Stimulated activated CD4-positive, alpha-beta T cell treated with anti-CD3 and anti-CD28 coated beads, Interleukin-4, amount 100 ng/mL, for 24 hours (primary cell): ENCODE measurements at regions not wholly inside any gene's neighbourhood (a gene's known extent, or its start where the extent isn't known, plus 50 kb on each side); places are given as distances from the start of the nearest gene placed in this dataset.
A peak's percentile ranks its signal among the peaks of the same experiment; 100 is the strongest.

Experiments used
- DNase-seq: peaks from one replicate; pipeline ENCODE4 v3.0.0-alpha.2; 2020

DNA sequence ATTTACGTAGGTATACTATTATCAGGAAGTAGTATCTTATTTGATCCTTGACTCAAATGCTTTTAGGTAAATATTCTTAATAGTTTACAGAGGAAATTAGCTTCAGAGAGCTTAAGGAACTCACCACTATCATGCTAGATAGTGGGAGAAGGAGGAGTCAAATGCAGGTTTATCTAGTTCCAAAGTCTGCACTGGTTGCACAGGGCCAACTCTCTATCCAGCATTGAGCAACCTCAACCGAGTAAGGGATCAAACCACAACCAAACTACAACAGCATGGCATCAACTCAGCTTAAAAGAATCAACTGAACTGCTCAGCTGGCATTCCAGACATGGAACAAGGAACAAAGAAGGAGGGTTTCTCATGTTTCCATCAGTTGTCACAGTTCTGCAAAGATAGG, 306.0 kb downstream of the MAF start:
- DNase-seq: no peak

DNA sequence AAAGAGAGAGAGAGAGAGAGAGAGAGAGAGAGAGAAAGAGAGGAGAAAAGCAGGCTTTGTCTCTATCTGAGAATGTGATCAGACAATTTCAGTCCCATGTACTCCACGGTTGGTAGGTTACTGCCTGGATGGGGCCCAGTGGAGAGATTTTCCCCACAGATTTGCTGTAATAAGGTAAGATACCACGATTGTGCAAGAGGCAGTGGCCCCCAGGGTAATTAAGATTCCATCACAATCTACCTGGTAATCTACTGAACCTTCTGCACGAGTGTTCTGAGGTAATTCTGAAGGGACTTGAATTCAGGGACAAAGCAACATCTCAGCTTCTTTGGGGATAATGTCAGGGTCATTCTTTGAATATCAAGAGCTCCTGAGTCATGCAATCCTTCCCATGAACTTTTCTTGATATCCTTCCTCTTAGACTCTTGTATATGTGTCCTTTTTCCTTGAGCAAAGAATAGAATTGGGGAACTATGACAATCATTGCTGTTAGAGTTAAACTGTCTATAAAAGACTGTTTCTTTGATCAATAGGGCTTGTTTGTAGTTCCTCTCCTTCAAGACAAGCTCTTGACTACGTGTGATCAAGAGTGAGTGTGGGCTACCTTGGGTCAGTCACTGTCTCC, 306.6 kb downstream of the MAF start:
- DNase-seq: no peak

DNA sequence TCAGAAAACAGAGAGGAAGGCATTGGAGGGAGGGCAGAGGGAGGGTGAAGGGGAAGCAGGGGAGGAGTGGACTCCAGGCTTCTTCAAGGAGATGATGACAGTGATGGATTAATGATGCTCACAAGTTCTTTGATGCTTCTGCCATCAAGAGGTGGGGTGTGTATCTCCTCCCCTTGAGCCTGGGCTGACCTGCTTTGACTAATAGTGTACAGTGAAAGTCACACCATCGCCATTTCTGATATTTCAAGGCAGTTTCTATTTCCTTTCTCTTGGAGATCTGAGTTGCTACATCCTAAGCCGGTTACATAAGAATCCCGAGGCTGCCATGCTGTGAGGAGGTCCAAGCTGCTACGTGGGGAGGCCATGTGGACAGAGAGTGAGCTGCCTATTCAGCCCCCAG, 312.5 kb downstream of the MAF start:
- DNase-seq: peak; percentile 14

DNA sequence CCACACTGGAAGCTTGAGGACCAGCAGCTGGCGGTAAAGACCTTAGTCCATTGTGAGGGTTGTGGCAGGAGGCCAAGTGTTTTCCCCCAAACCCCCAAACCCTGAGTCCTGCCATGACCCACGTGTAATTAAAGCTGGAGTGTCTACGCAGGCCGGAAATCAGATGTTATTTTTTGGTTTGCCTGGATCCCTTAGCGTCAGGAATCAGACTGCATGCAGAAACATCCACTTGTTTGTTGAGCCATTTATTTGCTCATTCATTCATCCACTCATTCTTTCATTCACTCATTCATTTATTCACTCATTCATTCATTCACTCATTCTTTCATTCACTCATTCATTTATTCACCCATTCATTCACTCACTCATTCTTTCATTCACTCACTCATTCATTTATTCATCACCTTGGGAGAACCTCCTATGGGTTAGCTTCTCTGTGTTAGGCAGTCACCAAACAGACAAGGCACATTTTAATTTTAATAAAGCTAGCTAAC, 313.1 kb downstream of the MAF start:
- DNase-seq: no peak

DNA sequence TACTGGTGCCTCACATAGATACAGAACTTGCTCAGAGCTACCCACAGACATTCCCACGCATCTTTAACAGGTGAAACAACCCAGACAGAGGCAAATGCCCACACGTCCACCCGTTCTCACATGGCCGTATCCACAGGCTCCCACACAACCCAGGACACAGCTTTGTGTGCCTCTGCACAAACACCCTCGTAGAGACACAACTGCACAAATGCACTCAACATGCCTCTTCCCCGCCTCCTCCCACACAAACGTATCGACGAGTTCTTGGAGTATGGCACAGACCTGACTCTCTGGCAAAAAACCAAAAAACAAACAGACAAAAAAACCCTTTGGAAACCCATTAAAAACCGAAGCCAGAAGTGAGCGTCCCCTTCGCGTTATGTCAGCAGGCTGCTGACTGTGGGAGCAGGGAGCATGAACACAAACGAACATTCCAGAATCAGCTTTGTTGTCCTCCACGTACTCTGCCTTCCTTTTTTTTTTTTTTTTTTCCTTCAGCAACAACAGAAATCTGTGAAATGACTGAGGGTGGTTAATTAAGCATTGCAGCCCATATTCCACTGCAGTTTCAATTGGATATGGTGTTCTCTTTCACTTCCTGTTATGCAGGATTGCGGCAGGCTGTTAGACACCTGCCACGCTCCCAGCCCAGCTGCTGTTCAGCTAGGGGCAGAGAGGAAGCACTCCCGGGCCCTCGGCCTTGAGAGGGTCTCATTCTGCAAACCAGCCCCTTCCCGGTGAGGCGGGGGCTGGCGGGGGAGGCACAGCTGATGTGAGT, 313.7 kb downstream of the MAF start:
- DNase-seq: peak; percentile 40

DNA sequence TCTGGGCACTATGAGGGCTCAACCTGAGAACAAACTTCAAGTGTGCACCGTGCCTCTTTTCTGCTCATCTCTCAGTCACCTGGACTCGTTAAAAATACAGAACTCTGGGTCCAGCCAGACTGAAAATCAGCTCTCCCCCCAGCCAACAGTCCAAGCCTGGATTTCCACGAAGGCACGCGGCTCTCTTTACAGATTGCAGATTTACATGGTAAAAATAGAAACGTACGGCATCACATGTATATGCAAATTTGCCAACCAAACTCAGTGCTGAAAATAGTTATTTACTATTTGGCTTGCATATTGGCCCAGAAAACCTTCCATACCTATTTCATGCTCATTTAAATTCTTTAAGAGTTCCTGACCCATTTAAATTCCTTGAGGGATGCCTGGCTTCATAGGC, 315.8 kb downstream of the MAF start:
- DNase-seq: no peak

DNA sequence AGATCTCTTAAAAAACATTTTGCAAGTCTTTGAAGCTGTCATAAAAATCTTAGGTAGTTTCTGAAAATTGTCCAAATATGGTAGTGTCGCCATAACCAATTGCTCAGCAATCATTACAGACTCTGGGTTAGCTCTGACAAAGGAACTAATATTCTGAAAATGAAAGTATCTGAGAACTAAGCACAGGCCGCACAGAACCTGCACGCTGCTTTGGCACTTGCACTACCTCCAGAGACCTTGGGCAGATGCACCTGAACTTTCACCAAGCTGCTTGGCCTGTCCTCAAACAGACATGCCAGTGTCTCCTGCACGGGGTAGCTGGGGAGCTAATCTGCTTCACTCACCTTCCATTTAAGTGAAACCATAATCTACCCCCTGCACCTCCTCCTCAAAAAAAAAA, 317.0 kb downstream of the MAF start:
- DNase-seq: peak; percentile 36

DNA sequence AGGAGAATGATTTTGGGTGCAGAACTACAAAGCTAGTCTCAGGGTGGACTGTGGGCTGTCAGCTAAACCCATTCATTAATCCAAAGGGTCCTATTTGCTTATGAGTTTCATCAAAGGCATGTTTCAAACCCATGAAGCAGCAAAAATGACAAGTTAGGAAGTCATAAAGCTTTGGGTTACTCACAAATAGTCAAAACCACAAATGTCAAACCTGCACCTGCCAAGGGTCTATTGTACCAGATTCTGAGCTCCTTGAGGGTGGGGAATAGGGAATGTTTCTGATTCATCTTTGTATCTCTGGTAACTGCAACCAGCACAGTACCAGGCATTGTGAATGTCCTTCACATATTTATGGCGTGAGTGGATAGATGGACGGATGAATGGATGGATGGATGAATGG, 317.7 kb downstream of the MAF start:
- DNase-seq: peak; percentile 16

DNA sequence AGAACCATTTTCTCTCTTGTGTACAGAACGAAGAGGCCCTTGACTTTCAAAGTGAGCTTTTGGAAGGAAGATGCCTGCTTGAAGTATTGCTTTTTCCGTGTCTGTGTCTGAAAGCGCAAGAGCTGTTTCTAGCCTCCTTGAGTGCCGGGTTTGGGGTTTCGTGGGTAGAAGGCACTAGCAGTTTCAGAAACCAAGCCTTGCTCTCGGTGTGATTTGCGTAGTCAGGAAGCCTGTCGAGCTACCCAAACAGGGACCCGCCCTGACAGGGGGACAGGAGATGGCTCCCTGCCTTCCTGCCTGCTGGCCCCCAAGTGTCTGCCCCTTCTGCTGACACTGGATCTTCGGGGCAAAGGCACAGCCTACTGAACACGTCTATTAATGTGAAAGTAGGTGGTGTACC, 322.0 kb downstream of the MAF start:
- DNase-seq: peak; percentile 75

DNA sequence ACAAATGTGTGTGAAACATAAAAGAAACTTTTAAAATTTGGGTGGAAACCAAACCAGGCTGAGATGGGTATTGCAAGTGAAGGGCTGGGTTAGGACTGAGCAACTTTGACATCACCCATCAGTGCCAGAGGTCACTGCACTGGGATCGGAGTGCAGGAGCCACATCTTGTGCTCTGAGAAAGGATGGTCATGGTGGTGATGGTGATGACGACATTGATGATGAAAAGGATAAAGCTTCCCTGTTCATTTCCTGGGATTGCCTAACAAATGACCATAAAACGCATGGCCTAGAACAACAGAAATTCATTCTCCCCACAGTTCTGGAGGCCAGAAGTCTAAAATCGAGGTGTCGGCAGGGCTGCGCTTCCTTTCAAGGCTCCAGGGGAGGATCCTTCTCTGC, 324.0 kb downstream of the MAF start:
- no peak for DNase-seq

DNA sequence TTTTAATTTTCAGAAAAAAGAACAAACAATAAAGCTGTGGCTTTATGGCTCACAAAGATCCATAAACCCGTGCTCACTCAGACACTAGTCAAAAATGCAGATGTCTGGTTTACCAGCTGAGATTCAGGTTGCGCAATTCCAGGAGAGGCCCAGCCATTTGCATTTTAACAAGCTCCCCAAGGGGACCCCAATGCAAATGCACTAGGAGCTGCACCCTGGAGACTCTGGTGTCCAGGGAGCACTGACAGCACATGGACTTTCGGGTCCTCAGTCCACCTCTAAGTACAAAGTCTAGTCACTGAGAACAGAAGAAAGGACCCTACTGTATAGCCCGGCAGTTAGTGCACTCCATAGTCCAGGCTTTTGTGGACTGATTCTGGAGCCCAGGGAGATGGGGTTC, 326.3 kb downstream of the MAF start:
- DNase-seq: no peak

DNA sequence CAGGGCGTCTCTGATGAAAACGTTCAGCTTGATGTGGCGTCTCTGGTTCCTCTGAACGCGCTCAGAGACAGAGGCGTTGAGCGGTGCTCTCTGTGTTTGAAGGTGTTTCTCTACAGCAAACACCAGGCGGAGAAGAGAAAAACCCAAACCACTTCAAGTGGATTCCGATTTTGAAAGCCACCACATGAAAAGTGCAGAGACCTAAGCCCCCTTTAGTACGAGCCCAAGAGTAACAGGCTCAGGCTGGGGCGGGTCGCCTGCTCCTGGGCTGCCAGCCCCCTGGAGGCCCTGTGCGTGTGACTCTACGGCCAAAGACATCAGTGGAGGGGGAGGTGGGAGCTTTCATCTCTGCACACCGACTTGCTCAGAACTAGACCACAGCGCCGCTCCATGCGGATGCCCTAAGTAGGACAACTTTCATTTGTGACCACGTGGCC, 328.4 kb downstream of the MAF start:
- peak; percentile 74 for DNase-seq

DNA sequence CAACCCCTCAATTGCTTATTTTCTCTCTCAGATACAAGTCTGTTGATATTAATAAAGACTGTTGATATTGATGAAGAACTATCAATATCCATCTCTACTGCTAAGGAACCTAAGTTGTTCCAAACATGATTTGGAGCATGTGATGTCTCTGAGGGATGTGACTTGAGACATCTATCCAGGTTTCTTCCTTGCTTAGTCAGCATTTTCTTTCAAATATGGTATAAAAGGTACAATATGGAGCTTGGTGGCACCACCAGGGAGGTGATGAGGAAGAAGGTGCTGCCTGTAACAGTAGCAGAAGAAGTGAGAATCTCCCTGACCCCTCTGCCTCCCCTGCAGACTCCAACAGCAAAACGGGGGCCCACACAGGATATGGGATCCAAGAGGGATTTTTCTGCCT, 329.0 kb downstream of the MAF start:
- DNase-seq: no peak

DNA sequence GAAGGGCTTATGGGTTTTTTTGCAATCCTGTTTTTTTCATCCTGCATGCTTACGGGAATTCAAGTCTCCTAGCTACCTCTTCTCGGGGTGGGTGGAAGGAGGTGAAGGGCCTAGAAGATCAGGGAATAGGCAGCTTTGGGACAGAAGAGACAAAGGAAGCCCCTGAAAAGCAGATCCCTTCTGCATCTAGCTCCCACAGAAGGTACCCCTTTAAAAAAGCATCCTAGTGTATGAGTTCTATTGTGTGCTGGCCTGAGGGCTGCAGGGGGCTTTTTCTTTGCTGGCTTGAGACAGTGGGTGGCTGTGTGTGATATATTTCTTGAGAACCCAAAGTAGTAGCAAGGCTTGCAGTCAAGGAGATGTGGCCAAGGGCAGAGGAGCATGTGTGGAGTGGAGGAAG, 330.5 kb downstream of the MAF start:
- DNase-seq: no peak

DNA sequence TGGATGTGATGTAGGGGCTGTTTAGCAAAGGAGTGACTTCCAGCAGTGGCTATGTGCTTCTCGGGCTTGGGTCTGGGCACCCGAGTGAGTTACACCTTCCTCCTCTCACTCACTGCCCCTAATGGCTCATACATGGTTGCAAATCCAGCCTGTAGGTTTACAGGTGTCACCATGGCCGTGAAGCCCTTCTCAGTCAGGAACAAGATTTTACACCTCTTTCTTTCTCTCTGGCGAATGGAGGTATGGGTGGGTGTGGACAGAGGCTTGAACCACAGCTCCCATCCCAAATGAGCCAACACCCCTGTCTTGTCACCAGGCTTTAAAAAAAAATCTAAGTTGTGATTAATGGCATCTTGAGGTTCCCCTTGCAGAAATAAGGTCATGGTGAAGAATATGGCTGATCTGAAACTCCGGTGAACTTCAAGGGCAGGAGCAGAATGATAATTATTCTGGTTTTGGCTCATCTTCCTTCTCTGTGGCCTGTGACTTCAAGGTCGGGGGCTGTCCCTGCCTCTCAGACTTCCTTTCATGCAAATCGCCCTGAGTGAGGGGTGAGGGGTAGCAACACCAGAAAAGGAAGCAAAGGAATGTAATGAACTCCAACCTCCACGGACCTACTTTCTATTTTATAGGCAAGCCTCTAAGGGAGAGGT, 331.2 kb downstream of the MAF start:
- DNase-seq: peak; percentile 79

DNA sequence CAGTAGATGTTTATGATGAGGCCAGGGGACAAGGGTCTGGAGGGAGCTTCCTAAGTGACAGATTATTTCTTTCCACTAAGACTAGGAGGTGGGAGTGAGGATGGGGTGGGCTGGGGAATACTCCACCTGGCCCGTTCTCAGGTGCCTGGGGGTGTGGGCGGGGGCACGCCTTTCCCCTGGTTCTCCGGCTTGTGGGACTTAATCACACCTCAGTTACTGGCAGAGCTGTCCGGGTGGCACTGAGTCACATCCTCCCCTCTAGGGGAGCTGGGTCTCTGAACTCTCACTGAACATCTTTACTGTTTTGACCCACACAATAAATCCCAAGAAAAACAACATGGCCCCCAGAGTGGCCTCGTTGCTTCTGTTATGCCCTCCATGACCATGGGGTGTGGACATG, 332.8 kb downstream of the MAF start:
- DNase-seq: peak; percentile 59

DNA sequence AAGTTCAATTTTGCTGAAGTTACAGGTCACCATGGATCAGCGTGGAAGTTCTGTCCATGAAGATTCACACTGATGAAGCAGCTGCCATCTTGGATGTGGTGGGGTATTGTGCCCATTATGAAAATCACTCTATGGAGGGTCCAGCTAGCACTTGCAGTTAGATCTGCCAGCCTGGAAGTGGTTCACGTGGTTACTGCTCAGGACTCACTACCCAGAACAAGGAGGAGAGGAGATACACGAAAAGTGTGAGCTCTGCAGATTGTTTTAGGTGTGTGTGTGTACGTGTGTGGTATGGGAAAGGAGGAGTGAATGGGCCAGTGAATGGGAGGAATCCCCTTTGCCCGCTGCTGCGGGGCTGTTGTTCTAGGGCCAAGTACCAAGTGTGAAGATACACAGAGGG, 333.4 kb downstream of the MAF start:
- DNase-seq: no peak

DNA sequence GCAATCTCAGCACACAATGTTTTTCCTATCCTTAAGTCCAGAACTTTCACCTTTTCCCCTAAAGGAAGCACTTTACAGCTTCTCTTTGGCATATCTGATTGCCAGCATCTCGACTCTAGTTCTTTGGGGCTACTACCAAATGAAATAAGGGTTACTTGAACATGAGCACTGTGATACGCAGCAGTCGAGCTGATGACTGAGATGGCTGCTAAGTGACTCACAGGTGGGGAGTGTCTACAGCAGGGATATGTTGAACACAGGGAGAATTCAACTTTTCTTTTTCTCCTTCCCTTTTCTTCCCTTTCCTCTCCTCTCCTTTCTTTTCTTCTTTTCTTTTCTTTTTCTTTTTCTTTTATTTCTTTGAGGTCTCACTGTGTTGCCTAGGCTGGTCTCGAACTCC, 334.8 kb downstream of the MAF start:
- peak; percentile 29 for DNase-seq

DNA sequence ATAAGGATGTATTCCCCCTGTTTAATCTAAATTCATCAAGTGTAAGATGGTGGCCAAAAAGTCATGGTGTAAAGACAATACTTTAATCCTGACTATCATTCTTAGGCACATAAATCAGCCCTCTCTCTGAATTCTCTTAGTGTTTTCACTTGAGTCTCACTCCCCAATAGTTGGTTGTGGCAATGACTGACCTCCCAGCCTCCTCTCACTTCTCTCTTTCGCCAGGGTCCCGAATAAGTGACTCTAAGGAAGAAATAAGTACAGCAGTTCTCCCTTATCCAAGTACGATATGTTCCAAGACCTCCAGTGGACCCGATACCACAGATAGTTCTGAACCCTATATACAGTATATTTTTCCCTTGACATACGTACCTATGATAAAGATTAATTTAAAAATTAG, 335.3 kb downstream of the MAF start:
- no peak for DNase-seq

DNA sequence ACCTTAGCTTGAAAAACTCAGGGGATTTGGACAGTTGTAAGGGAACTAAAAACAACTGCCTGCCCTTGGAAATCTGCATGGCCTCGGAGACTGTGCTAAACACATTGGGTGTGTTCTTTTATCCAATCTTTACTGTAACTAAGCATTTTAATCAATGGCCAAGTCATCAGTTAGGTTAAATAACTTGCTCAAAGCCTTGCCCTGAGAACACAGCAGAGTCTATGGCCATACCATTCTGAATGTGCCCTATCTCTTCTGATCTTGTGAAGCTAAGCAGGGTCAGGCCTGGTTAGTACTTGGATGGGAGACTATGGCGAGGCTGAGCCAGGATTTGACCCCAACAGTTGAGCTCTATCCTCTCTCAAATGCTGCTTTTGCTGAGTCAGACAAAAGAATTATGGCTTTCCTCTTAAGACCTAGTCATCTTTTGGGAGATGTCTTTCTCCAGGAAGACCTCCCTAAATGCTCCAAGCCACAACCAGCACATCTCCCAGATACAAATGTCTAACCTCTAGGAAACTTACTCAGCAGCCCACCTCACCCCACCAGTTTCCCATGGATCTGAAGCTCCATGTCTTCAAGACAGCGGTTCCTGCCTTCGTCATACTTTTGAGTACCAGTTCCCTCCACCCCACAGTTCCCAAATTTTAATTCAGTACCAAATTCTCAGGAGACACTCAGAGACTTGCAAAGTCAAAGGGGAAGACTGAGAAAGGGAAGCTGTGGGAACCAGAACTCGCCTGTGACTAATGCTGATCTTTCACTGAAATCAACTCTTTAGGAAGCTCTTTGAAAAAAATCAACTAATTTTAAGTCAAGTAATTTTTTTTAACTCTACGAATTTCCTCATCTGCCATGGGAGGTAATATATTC, 336.1 kb downstream of the MAF start:
- DNase-seq: no peak

DNA sequence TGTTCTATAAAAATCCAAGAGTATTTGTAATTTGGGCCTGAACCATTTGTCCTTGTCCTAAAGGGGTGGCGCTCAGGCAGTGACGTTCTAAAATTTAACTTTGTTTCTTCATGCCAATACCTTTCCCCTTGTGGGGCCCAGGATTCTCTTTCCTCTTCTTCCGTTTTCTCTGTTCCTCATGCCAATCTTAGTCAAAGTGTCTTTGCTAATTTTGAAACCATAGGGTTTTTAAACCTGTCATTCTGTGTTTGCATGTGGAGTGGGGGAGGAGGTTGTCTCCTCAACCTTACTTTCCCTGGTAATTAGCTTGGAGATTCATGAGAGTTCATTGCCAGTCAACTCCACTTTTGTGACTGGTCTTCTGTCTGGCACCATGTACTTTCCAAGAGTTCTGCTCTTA, 337.1 kb downstream of the MAF start:
- DNase-seq: no peak
